Urinary bladder (tissue), 3 donors: ENCODE measurements at regions not wholly inside any gene's neighbourhood (a gene's known extent, or its start where the extent isn't known, plus 50 kb on each side); places are given as distances from the start of the nearest gene placed in this dataset.

ENCODE experiments used
- DNase-seq: peaks from one replicate; pipeline ENCODE4 v3.0.0-alpha.2; 2015; ENCODE audit errors: extremely low spot score
- H3K27ac ChIP-seq: one replicate; pipeline ENCODE4 v1.5.1; 2013; ENCODE audit warnings: low read depth, mild to moderate bottlenecking, moderate library complexity
- H3K36me3 ChIP-seq: one replicate; pipeline ENCODE4 v1.6.1; 2013; ENCODE audit warnings: mild to moderate bottlenecking, moderate library complexity; ENCODE audit not compliant: insufficient read depth
- H3K4me1 ChIP-seq: one replicate; pipeline ENCODE4 v1.6.1; 2013; ENCODE audit warnings: mild to moderate bottlenecking, moderate library complexity; ENCODE audit not compliant: insufficient read depth
- H3K4me3 ChIP-seq: one replicate; pipeline ENCODE4 v1.5.1; 2013; ENCODE audit warnings: low read depth, low read length
- WGBS: extraction: QIAGEN DNeasy Blood & Tissue Kit; methylation state at CpG from one replicate; pipeline ENCODE4 v1.1.7; 2013; 5-methylcytosine and 5-hydroxymethylcytosine counted together
- donor health status: healthy with polysubstance abuse.
- donor health status: healthy.

DNA sequence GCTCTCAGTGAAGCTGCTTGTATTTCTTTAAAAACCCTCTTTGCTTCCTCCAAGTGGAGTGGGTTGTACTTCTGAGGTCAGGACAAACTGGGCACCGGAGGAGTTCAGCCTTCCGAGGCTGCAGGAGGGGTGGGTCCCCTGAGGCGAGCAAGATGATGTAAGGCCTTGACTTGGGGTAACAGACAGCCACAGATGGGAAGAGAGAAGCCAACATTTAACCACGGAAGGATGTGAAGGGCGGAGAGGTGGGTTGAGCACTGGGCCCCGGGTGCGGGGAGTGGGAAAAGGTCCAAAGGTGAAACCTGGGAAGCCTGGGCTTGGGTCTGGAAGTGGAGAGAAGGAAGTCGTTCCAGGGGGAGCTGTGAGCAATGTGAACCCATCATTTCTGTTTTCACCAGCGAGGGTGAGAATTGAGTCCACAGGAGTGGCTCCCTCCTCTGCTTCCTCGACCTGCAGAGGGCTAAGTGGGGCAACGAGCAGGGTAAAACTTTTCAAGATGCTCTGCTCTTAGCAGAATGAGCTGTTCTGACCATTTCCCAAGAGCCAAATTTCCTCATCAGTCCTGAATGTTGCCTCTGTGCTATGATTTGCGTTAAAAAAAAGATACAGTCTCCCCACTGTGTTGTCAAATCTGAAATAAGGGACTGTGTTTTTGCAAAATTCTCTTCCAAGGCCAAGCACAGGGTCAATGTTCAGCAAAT is 137.7 kb upstream of the CRHR1 start:
- no peak overlapping the region for H3K27ac ChIP-seq
- no peak for DNase-seq
- H3K4me3 ChIP-seq = no peak overlapping the region
- no peaks in the 10 kb centered on the region for H3K4me1 ChIP-seq
- no peaks in the 10 kb centered on the region for H3K36me3 ChIP-seq
- 50% methylated on average over 12 of the region's 12 CpGs for WGBS

- no peaks in the 10 kb centered on the region for H3K36me3 ChIP-seq
- DNase-seq = no peak
- no peaks in the 10 kb centered on the region for H3K4me1 ChIP-seq
- no peak overlapping the region for H3K4me3 ChIP-seq
- H3K27ac ChIP-seq = no peak overlapping the region
- WGBS = 69% methylated on average over 6 of the region's 6 CpGs
These were observed 135.5 kb upstream of the CRHR1 start for GRCh38 chr17:45648642-45649041.

- Histone ChIP-seq H3K36me3 (no peaks in the 10 kb centered on the region), H3K4me1 (no peaks in the 10 kb centered on the region), H3K4me3 (no peak overlapping the region), H3K27ac (no peak overlapping the region)
- 79% methylated on average over 5 of the region's 5 CpGs for WGBS
- no peak for DNase-seq
These were observed 134.3 kb upstream of the CRHR1 start for GRCh38 chr17:45649796-45650195.

GRCh38 chr17:45650561-45650960 is 133.6 kb upstream of the CRHR1 start:
- Histone ChIP-seq H3K4me1 (no peaks in the 10 kb centered on the region), H3K27ac (no peak overlapping the region), H3K4me3 (no peak overlapping the region), H3K36me3 (no peaks in the 10 kb centered on the region)
- no peak for DNase-seq
- WGBS = 48% methylated on average over 10 of the region's 10 CpGs

- no peak for DNase-seq
- H3K4me3 ChIP-seq = no peak overlapping the region
- 71% methylated on average over 8 of the region's 8 CpGs for WGBS
- H3K36me3 ChIP-seq = no peaks in the 10 kb centered on the region
- H3K4me1 ChIP-seq = no peaks in the 10 kb centered on the region
- H3K27ac ChIP-seq = no peak overlapping the region
These were observed 132.9 kb upstream of the CRHR1 start for GRCh38 chr17:45651145-45651709.

- 44% methylated on average over 4 of the region's 4 CpGs for WGBS
These were observed 130.5 kb upstream of the CRHR1 start for GRCh38 chr17:45653616-45654015.

GRCh38 chr17:45656527-45657181 is 127.5 kb upstream of the CRHR1 start:
- WGBS = 90% methylated on average over 11 of the region's 11 CpGs
- Histone ChIP-seq H3K4me3 (no peak overlapping the region), H3K36me3 (no peaks in the 10 kb centered on the region), H3K27ac (no peak overlapping the region), H3K4me1 (no peaks in the 10 kb centered on the region)
- DNase-seq = no peak

More at GRCh38 chr17:45653616-45654015, 130.5 kb upstream of the CRHR1 start:
- Histone ChIP-seq H3K27ac (no peak overlapping the region), H3K4me1 (no peaks in the 10 kb centered on the region), H3K36me3 (no peaks in the 10 kb centered on the region), H3K4me3 (no peak overlapping the region)
- DNase-seq = no peak

DNA sequence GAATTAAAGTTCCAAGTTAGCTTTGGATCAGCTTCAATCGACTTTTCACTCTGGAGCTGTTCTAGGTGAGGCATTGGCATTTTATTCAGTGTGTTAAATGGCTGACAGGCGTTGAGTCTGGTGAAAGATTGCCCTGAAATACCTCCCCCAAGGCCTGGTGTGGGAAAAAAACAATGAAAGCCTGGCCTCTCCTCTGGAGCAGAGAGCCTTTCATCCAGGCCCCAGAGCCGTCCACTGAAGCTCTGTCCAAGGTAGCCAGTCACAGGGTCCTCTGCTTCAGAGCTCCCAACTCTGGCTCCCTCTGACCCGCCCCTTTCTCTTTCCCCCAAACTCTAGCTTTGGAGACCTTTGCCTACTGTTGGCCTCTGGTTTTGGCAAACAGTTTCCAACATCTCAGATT is 123.6 kb upstream of the CRHR1 start:
- Histone ChIP-seq H3K27ac (no peak overlapping the region), H3K4me1 (no peaks in the 10 kb centered on the region), H3K4me3 (no peak overlapping the region), H3K36me3 (no peaks in the 10 kb centered on the region)
- 30% methylated on average over 4 of the region's 4 CpGs for WGBS
- no peak for DNase-seq

GRCh38 chr17:45662432-45662831 is 121.7 kb upstream of the CRHR1 start:
- WGBS = 95% methylated on average over 2 of the region's 2 CpGs
- H3K27ac ChIP-seq = no peak overlapping the region
- H3K4me1 ChIP-seq = no peaks in the 10 kb centered on the region
- no peak for DNase-seq
- H3K4me3 ChIP-seq = no peak overlapping the region
- H3K36me3 ChIP-seq = no peaks in the 10 kb centered on the region

DNA sequence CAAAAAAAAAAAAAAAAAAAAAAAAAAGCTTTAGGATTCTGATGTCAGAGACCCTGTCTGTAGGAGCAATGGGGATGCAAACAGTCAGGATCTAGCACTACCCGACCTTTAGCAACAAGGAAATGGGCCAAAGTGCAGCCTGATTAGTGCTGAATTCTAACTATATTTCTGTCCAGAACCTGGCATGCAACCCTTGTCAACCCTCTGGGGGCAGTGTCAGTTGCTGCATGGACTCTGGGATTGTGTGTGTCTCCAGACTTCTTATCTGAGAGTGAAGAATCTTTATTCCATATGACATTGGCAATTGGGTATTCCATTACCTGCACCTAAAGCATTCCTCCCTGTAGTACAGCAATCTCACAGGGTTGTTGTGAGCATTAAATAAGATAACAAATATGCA is 120.3 kb upstream of the CRHR1 start:
- H3K4me3 ChIP-seq = no peak overlapping the region
- WGBS = 51% methylated on average over 1 of the region's 1 CpG
- no peak overlapping the region for H3K27ac ChIP-seq
- no peaks in the 10 kb centered on the region for H3K4me1 ChIP-seq
- H3K36me3 ChIP-seq = no peaks in the 10 kb centered on the region
- no peak for DNase-seq

DNA sequence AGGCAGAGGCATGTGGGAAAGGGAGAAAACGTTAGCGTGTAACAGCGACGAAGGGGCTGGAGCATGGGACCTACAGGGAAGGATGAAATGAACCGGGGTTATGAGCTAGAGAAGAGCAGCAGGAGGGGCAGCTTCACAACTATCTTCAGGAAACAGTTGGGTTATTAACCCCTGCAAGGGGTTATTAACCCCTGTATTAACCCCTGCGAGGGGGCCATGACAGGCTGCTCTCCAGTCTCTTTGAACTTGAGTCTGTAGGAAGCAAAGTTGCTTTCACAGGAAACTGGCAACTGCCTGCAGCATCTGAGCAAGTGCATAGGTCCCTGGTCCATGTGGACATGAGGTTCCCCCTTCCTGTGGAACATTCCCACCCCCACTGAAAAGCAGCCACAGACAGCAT is 119.2 kb upstream of the CRHR1 start:
- H3K27ac ChIP-seq = no peak overlapping the region
- no peak for DNase-seq
- H3K4me3 ChIP-seq = no peak overlapping the region
- no peaks in the 10 kb centered on the region for H3K4me1 ChIP-seq
- H3K36me3 ChIP-seq = no peaks in the 10 kb centered on the region
- 23% methylated on average over 6 of the region's 6 CpGs for WGBS

DNA sequence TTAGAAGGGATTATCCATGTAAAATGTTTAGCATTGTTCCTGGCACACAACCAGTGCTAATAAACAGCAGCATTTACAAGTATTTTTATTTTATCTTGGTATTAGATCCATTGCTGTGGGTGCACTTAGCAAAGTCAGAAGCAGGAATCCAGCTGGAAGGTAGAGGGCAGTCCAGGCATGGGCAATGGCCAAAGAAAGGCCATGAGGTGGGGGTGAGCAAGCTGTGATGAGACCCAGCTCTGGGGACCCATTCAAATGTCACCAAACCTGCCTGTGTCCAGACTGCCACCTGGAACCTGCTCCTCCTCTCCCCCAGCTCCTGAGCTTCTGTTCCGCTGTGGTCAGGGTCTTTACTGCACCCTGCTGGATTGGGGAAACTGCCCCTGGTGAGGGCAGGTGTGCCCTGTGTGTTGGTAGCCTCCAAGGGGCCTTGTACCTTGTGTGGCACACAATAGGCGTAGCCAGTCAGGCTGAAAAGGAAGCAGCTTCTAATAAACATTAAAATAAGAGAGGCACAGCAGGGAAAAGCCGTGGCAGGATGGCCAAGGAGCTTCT is 118.0 kb upstream of the CRHR1 start:
- no peak overlapping the region for H3K4me3 ChIP-seq
- no peak overlapping the region for H3K27ac ChIP-seq
- no peaks in the 10 kb centered on the region for H3K4me1 ChIP-seq
- 71% methylated on average over 3 of the region's 3 CpGs for WGBS
- H3K36me3 ChIP-seq = no peaks in the 10 kb centered on the region
- no peak for DNase-seq

DNA sequence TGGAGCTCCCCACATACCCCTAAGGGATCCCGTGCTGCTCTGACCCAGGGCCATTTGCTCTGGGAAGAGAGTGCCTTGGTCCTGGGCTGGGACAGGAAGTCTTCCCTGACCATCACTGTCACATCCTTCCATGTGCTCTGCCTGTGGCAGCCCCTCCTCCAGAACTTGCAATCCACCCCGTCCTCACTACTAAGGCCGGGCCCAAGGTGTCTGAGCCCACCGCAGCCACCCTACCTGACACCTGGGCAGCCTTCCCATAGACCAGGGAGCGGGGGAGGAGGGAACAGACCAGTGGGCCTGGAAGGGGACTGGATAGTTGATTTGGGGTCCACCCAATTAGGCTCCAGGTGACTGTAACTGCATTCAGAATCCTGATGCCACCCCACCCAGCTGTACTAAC is 117.5 kb upstream of the CRHR1 start:
- H3K4me1 ChIP-seq = no peaks in the 10 kb centered on the region
- H3K36me3 ChIP-seq = no peaks in the 10 kb centered on the region
- 57% methylated on average over 5 of the region's 5 CpGs for WGBS
- no peak overlapping the region for H3K27ac ChIP-seq
- no peak for DNase-seq
- no peak overlapping the region for H3K4me3 ChIP-seq

- no peak overlapping the region for H3K27ac ChIP-seq
- H3K4me1 ChIP-seq = no peaks in the 10 kb centered on the region
- WGBS = 66% methylated on average over 6 of the region's 6 CpGs
- no peak for DNase-seq
- no peak overlapping the region for H3K4me3 ChIP-seq
- no peaks in the 10 kb centered on the region for H3K36me3 ChIP-seq
These were observed 116.4 kb upstream of the CRHR1 start for GRCh38 chr17:45667591-45668171.
